ENCODE measurements at regions not wholly inside any gene's neighbourhood (a gene's known extent, or its start where the extent isn't known, plus 50 kb on each side); places are given as distances from the start of the nearest gene placed in this dataset.

DNA sequence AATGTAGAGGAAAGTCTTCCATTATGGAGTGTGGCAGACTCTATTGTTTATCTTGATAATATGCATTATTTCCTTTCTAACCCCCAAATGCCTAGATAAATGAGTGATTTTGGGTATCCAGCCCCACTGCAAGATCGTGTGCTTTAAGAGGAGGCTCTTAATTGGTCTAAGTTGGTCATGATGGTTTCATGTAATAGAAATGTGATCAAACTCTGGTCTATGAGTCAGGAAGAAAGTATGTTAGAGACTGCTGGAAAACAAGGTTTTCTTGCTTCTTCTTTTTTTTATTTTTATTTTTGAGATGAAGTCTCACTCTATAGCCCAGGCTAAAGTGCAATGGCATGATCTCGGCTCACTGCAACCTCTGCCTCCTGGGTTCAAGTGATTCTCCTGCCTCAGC is 344.5 kb upstream of the TNP1 start:
- no peak for TF ChIP-seq POLR2A (IDR thresholded peaks at IDR 0.05)
- TF ChIP-seq, protein P1, sequence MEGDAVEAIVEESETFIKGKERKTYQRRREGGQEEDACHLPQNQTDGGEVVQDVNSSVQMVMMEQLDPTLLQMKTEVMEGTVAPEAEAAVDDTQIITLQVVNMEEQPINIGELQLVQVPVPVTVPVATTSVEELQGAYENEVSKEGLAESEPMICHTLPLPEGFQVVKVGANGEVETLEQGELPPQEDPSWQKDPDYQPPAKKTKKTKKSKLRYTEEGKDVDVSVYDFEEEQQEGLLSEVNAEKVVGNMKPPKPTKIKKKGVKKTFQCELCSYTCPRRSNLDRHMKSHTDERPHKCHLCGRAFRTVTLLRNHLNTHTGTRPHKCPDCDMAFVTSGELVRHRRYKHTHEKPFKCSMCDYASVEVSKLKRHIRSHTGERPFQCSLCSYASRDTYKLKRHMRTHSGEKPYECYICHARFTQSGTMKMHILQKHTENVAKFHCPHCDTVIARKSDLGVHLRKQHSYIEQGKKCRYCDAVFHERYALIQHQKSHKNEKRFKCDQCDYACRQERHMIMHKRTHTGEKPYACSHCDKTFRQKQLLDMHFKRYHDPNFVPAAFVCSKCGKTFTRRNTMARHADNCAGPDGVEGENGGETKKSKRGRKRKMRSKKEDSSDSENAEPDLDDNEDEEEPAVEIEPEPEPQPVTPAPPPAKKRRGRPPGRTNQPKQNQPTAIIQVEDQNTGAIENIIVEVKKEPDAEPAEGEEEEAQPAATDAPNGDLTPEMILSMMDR (IDR thresholded peaks at IDR 0.05) = no peak

Data from testis (tissue), 2 donors.